ENCODE measurements at regions not wholly inside any gene's neighbourhood (a gene's known extent, or its start where the extent isn't known, plus 50 kb on each side); places are given as distances from the start of the nearest gene placed in this dataset.

DNA sequence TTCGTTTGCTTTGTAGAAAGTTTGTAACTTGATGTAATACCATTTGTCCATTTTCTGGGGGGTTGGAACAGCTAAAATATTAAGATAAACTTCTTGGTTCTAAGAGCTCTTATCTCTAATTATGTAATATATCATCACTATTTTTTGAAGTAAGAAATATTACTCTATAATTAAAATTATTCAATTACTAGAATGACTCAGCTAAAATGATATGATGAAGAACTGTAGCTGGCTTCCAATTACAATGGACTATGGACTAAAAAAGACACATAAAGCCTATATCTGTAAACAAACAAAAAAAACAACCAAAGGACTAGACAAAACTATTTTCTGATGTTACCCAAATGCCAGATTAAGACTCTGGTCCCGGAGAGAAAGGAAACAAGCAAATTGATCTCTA is 569.4 kb downstream of the PCDH18 start (continued):
- no peak for TF ChIP-seq TCF7L2 (IDR thresholded peaks at IDR 0.05; ENCODE audit: borderline replicate concordance, extremely low read depth, insufficient read depth, insufficient read length)
- TF ChIP-seq EGR1 (IDR thresholded peaks at IDR 0.05; ENCODE audit: low read depth) = no peak
- TF ChIP-seq POLR2A (IDR thresholded peaks at IDR 0.05; ENCODE audit: borderline replicate concordance, extremely low read depth, insufficient read depth, insufficient read length) = no peak
- no peak for TF ChIP-seq SIN3A (IDR thresholded peaks at IDR 0.05; ENCODE audit: low read depth)

DNA sequence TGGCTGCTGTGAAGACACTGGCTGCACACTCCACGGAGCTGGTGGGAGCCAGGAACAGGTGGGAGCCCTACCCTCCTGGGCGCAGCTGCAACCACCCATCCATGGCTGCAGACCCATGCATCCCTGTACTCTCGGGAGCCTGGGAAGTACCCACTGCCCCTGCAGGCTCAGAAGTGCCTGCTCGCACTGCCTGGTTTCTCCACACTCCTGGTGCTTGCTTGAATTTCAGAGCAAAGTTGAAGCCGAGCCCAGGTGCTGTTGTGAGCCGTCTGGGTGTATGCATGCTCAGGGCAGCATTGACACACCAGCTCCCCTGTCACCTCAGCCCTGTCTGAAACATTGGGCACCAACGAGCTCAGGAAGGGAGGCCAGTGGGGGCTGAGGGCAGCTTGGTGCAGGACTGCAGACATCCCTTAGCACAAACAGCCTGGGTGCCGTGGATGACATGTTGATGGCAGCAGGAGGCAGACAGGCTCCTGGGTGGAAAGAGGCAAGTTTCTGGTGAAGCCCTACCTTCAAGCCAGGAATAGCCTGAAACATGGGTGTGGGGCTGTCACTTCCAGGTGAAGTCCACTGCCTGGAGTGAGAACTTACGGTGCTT is 585.9 kb downstream of the PCDH18 start:
- no peak overlapping the region for H3K4me3 ChIP-seq (replicated peaks in 1 of 2; ENCODE audit: low read depth in 1 of 2, low read length in 2 of 2)
- no TSS peak for BruUV-seq (replicated peaks)
- POLR2A ChIA-PET = no interaction called here
- intact Hi-C loops (cut with micrococcal nuclease) = no loop called here
- H3K9ac ChIP-seq (ENCODE audit: low read length) = no peak overlapping the region
- CTCF ChIA-PET = no interaction called here
- H3K9me3 ChIP-seq (ENCODE audit: control insufficient read depth in 1 of 2, insufficient read depth in 1 of 2, low read depth in 1 of 2, low read length in 2 of 2) = no peaks in the 10 kb centered on the region
- H3K4me1 ChIP-seq (ENCODE audit: control insufficient read depth in 1 of 2, insufficient read depth in 2 of 2, low read length in 2 of 2) = no peaks in the 10 kb centered on the region
- no peaks in the 10 kb centered on the region for H3K9me2 ChIP-seq (ENCODE audit: insufficient read depth)
- H3K79me2 ChIP-seq (ENCODE audit: insufficient read depth, low read length) = no peaks in the 10 kb centered on the region
- TF ChIP-seq, protein P1, sequence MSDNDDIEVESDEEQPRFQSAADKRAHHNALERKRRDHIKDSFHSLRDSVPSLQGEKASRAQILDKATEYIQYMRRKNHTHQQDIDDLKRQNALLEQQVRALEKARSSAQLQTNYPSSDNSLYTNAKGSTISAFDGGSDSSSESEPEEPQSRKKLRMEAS (IDR thresholded peaks at IDR 0.05) = no peak
- TF ChIP-seq ZFX (IDR thresholded peaks at IDR 0.05) (no peak), EZH2 (IDR thresholded peaks at IDR 0.05) (no peak), SRF (IDR thresholded peaks at IDR 0.05; ENCODE audit: low read depth) (no peak), ZNF274 (IDR thresholded peaks at IDR 0.05; ENCODE audit: low read depth, low read length) (no peak), TCF7L2 (IDR thresholded peaks at IDR 0.05; ENCODE audit: borderline replicate concordance, extremely low read depth, insufficient read depth, insufficient read length) (no peak)
- TF ChIP-seq, protein P2, sequence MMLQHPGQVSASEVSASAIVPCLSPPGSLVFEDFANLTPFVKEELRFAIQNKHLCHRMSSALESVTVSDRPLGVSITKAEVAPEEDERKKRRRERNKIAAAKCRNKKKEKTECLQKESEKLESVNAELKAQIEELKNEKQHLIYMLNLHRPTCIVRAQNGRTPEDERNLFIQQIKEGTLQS (IDR thresholded peaks at IDR 0.05) = no peak
- no peak for ATAC-seq
- H3K27ac ChIP-seq (ENCODE audit: low read depth, low read length) = no peak overlapping the region
- no peaks in the 10 kb centered on the region for H3K36me3 ChIP-seq (ENCODE audit: control insufficient read depth in 1 of 2, insufficient read depth in 2 of 2, low read length in 2 of 2)
- no peak overlapping the region for H3K4me2 ChIP-seq (ENCODE audit: low read length)
- H2AFZ ChIP-seq (ENCODE audit: low read depth, low read length, poor library complexity, severe bottlenecking) = no peak overlapping the region
- H4K20me1 ChIP-seq (ENCODE audit: insufficient read depth) = no peaks in the 10 kb centered on the region
- H3K27me3 ChIP-seq (ENCODE audit: insufficient read depth, low read length) = no peaks in the 10 kb centered on the region
- no peak for DNase-seq (ENCODE audit: low read depth, low spot score)
- RAD21 ChIA-PET (ENCODE audit: low non-redundant PET in 1 of 2, low total read pairs in 2 of 2, uncharacterized antibody in 2 of 2, unreplicated experiment in 2 of 2) = no interaction called here

All from HCT116 (cell line).